Gastrocnemius medialis (tissue), 4 donors: ENCODE measurements at regions not wholly inside any gene's neighbourhood (a gene's known extent, or its start where the extent isn't known, plus 50 kb on each side); places are given as distances from the start of the nearest gene placed in this dataset.

Source experiments
- CTCF ChIP-seq, 5 experiments: fragments of 450-650 bp in 3 of 5; fragments of 200-600 bp in 2 of 5; sonication (generic) in 2 of 5; IDR thresholded peaks in 4 of 5; conservative IDR thresholded peaks in 1 of 5; 1 replicate in 4 of 5; 2 replicates in 1 of 5; pipeline ENCODE4 v1.5.1; 2016 to 2019; ENCODE audit warnings: antibody characterized with exemption in 5 of 5, mild to moderate bottlenecking in 3 of 5, moderate library complexity in 3 of 5
- POLR2A ChIP-seq, 2 donors: fragments of 450-650 bp; IDR thresholded peaks; one replicate each; pipeline ENCODE4 v1.6.1; 2017; ENCODE audit warnings: antibody characterized with exemption in 2 of 2, mild to moderate bottlenecking in 2 of 2, moderate library complexity in 2 of 2

GRCh38 chr2:236690726-236691125 lies 121.1 kb downstream of the ACKR3 start:
- TF ChIP-seq POLR2A (IDR thresholded peaks at IDR 0.05) (no peak), CTCF (IDR thresholded peaks at IDR 0.05 in 4 of 5, conservative IDR thresholded peaks at IDR 0.05 in 1 of 5) (no peak)
